DOHH2 (cell line): ENCODE measurements at regions not wholly inside any gene's neighbourhood (a gene's known extent, or its start where the extent isn't known, plus 50 kb on each side); places are given as distances from the start of the nearest gene placed in this dataset.

Experiments
- H3F3A ChIP-seq: fragments of 200-600 bp; sonication (generic), shearing (Covaris generic); 2 replicates; pipeline ENCODE4 v1.6.0; 2016; ENCODE audit warnings: antibody characterized with exemption, mild to moderate bottlenecking; ENCODE audit not compliant: control insufficient read depth, insufficient read depth
- H3K27ac ChIP-seq: fragments of 200-600 bp; sonication (generic); 2 replicates; pipeline ENCODE4 v1.5.1; 2014; ENCODE audit warnings: low read depth, mild to moderate bottlenecking, low read length, moderate library complexity
- H3K27me3 ChIP-seq: fragments of 200-600 bp; sonication (generic); 2 replicates; pipeline ENCODE4 v1.6.1; 2014; ENCODE audit warnings: mild to moderate bottlenecking, low read length, mixed read lengths; ENCODE audit not compliant: control insufficient read depth
- H3K36me3 ChIP-seq: fragments of 200-600 bp; sonication (generic); 2 replicates; pipeline ENCODE4 v1.6.1; 2014; ENCODE audit warnings: mild to moderate bottlenecking, low read length, moderate library complexity, mixed read lengths; ENCODE audit not compliant: control insufficient read depth
- H3K4me1 ChIP-seq: fragments of 200-600 bp; sonication (generic); 2 replicates; pipeline ENCODE4 v1.6.1; 2014; ENCODE audit warnings: mild to moderate bottlenecking, low read length, mixed read lengths; ENCODE audit not compliant: control insufficient read depth
- H3K4me2 ChIP-seq: fragments of 200-600 bp; sonication (generic); 2 replicates; pipeline ENCODE4 v1.6.0; 2014; ENCODE audit warnings: mild to moderate bottlenecking, low read length, moderate library complexity
- H3K4me3 ChIP-seq: fragments of 200-600 bp; sonication (generic); 2 replicates; pipeline ENCODE4 v1.5.1; 2014; ENCODE audit warnings: mild to moderate bottlenecking, low read length, mixed read lengths
- H3K79me2 ChIP-seq: fragments of 200-600 bp; sonication (generic); 2 replicates; pipeline ENCODE4 v1.6.1; 2014; ENCODE audit warnings: mild to moderate bottlenecking, low read length, mixed read lengths; ENCODE audit not compliant: control insufficient read depth
- H3K9me2 ChIP-seq: fragments of 200-600 bp; sonication (generic); replicated peaks from 2 replicates; pipeline ENCODE4 v1.6.1; 2014; ENCODE audit warnings: mild to moderate bottlenecking, low read length, mixed read lengths; ENCODE audit not compliant: control insufficient read depth
- H3K9me3 ChIP-seq: fragments of 200-600 bp; sonication (generic); 2 replicates; pipeline ENCODE4 v1.6.1; 2014; ENCODE audit warnings: antibody characterized with exemption, low read length, mixed read lengths; ENCODE audit not compliant: control insufficient read depth, insufficient read depth
- H4K20me1 ChIP-seq: fragments of 200-600 bp; sonication (generic); 2 replicates; pipeline ENCODE4 v1.6.0; 2014; ENCODE audit warnings: low read depth, mild to moderate bottlenecking, antibody characterized with exemption, low read length, moderate library complexity; ENCODE audit not compliant: control insufficient read depth, insufficient read depth
- CTCF ChIP-seq: fragments of 200-600 bp; sonication (generic); IDR thresholded peaks from one replicate; pipeline ENCODE4 v1.5.1; 2014; ENCODE audit warnings: antibody characterized with exemption, mild to moderate bottlenecking, low read depth, low read length; ENCODE audit not compliant: poor library complexity, severe bottlenecking
- EZH2phosphoT487 ChIP-seq: fragments of 200-600 bp; sonication (generic); IDR thresholded peaks from 2 replicates; pipeline ENCODE4 v1.6.1; 2017; ENCODE audit warnings: borderline replicate concordance, mild to moderate bottlenecking, antibody characterized with exemption, low read length, moderate library complexity, mixed read lengths

- H3K36me3 ChIP-seq = no peaks in the 10 kb centered on the region
Measured at GRCh38 chr6:137407816-137408215, 86.4 kb downstream of the OLIG3 start.

GRCh38 chr6:137405806-137406205, 88.4 kb downstream of the OLIG3 start:
- no peaks in the 10 kb centered on the region for H3K79me2 ChIP-seq
- no peaks in the 10 kb centered on the region for H4K20me1 ChIP-seq
- TF ChIP-seq CTCF (no peak), EZH2phosphoT487 (no peak)
- H3K27ac ChIP-seq = peak overlapping the region; percentile 72
- no peaks in the 10 kb centered on the region for H3K27me3 ChIP-seq
- peak overlapping the region; percentile 53 for H3K4me3 ChIP-seq
- H3F3A ChIP-seq = peaks cover 10% of the 10 kb centered on the region
- peaks cover 20% of the 10 kb centered on the region; the same call in 1 of the 2 replicates for H3K9me3 ChIP-seq
- H3K4me2 ChIP-seq = peak overlapping the region; percentile 66
- H3K36me3 ChIP-seq = no peaks in the 10 kb centered on the region
- peaks cover 34% of the 10 kb centered on the region for H3K4me1 ChIP-seq
- no peaks in the 10 kb centered on the region for H3K9me2 ChIP-seq

More at GRCh38 chr6:137407816-137408215, 86.4 kb downstream of the OLIG3 start:
- no peaks in the 10 kb centered on the region for H3K9me2 ChIP-seq
- H3K4me2 ChIP-seq = no peak overlapping the region
- H3K79me2 ChIP-seq = no peaks in the 10 kb centered on the region
- TF ChIP-seq CTCF = no peak
- TF ChIP-seq EZH2phosphoT487 = no peak
- peaks cover 10% of the 10 kb centered on the region for H3F3A ChIP-seq
- H3K4me3 ChIP-seq = no peak overlapping the region
- no peaks in the 10 kb centered on the region for H3K27me3 ChIP-seq
- peaks cover 20% of the 10 kb centered on the region; the same call in 1 of the 2 replicates for H3K9me3 ChIP-seq
- no peaks in the 10 kb centered on the region for H4K20me1 ChIP-seq
- no peak overlapping the region for H3K27ac ChIP-seq
- H3K4me1 ChIP-seq = peaks cover 29% of the 10 kb centered on the region

GRCh38 chr6:137403855-137404254, 90.3 kb downstream of the OLIG3 start:
- H3K4me3 ChIP-seq = no peak overlapping the region
- no peak overlapping the region for H3K27ac ChIP-seq
- H3K27me3 ChIP-seq = no peaks in the 10 kb centered on the region
- H3K4me2 ChIP-seq = no peak overlapping the region
- H3K79me2 ChIP-seq = no peaks in the 10 kb centered on the region
- peaks cover 34% of the 10 kb centered on the region for H3K4me1 ChIP-seq
- TF ChIP-seq EZH2phosphoT487 = no peak
- no peak for TF ChIP-seq CTCF
- H3K36me3 ChIP-seq = no peaks in the 10 kb centered on the region
- no peaks in the 10 kb centered on the region for H3K9me2 ChIP-seq
- H3K9me3 ChIP-seq = peaks cover 16% of the 10 kb centered on the region; the same call in 1 of the 2 replicates
- peaks cover 10% of the 10 kb centered on the region for H3F3A ChIP-seq
- no peaks in the 10 kb centered on the region for H4K20me1 ChIP-seq
